Lower leg skin (tissue), 3 donors: ENCODE measurements at regions not wholly inside any gene's neighbourhood (a gene's known extent, or its start where the extent isn't known, plus 50 kb on each side); places are given as distances from the start of the nearest gene placed in this dataset.

Source experiments
- CTCF ChIP-seq, 3 donors: fragments of 450-650 bp; IDR thresholded peaks; one replicate each; pipeline ENCODE4 v1.5.1; 2016; ENCODE audit warnings: antibody characterized with exemption in 3 of 3, mild to moderate bottlenecking in 3 of 3, moderate library complexity in 2 of 3
- POLR2A ChIP-seq, 2 donors: fragments of 450-650 bp; IDR thresholded peaks; one replicate each; pipeline ENCODE4 v1.6.1; 2016 to 2017; ENCODE audit warnings: antibody characterized with exemption in 2 of 2, mild to moderate bottlenecking in 1 of 2, moderate library complexity in 1 of 2

- TF ChIP-seq POLR2A (IDR thresholded peaks at IDR 0.05) (no peak), CTCF (IDR thresholded peaks at IDR 0.05) (no peak)
These were observed 101.8 kb downstream of the SAMD9 start for GRCh38 chr7:93015779-93016481.
